HepG2 (cell line): ENCODE measurements at regions not wholly inside any gene's neighbourhood (a gene's known extent, or its start where the extent isn't known, plus 50 kb on each side); places are given as distances from the start of the nearest gene placed in this dataset.
A peak's percentile ranks its signal among the peaks of the same experiment; 100 is the strongest.

Source experiments
- ATAC-seq: fragments of 200-7000 bp; cut with Tn5 transposase; 3 replicates; pipeline ENCODE4 v1.9.1; 2020; ENCODE audit warnings: mild to moderate bottlenecking, moderate library complexity
- BruUV-seq: library from RNA; stranded (reverse); fragments of 400-500 nt; replicated peaks from 2 replicates; lab custom pipeline; 2021; lab: Mats Ljungman, UMichigan
- CTCF ChIA-PET: fragments of 300-600 bp; formaldehyde crosslinking; extraction: SDS; loops from one replicate; lab custom pipeline; 2021; ENCODE audit warnings: low total read pairs, inconsistent platforms, low intra/inter-chr PET ratio; lab: Yijun Ruan, JAX
- POLR2A ChIA-PET: fragments of 350-600 bp; sonication (Branson Sonifier 250); formaldehyde crosslinking; loops from one replicate; lab custom pipeline; 2020; ENCODE audit warnings: antibody characterized with exemption, inconsistent platforms; lab: Yijun Ruan, JAX
- DNase-seq: peaks from one replicate; pipeline ENCODE4 v3.0.0-alpha.2; 2015; ENCODE audit warnings: low spot score
- FAIRE-seq: peaks from 3 replicates; lab custom pipeline; 2011; peaks lifted over from hg19 to GRCh38; lab: Jason Lieb, UNC
- H2AFZ ChIP-seq: one replicate; pipeline ENCODE4 v1.6.1; 2011; ENCODE audit warnings: low read length, inconsistent platforms
- H3K27ac ChIP-seq: fragments of 300-600 bp; 3 replicates; pipeline ENCODE4 v1.8.0; 2011; ENCODE audit warnings: mixed run types, mild to moderate bottlenecking, mixed read lengths, low read length, inconsistent platforms; ENCODE audit not compliant: insufficient read depth; ENCODE audit errors: extremely low read length
- H3K27me3 ChIP-seq, 2 experiments: fragments of 200-600 bp in 1 of 2; 2 replicates in 1 of 2; 3 replicates in 1 of 2; pipeline versions ENCODE4 v1.6.0 to v1.8.0; 2011; ENCODE audit warnings: low read length in 2 of 2, mild to moderate bottlenecking in 2 of 2, moderate library complexity in 2 of 2, inconsistent platforms in 1 of 2; ENCODE audit not compliant: insufficient read depth in 2 of 2, control insufficient read depth in 1 of 2
- H3K36me3 ChIP-seq, 2 experiments: fragments of 200-600 bp in 1 of 2; replicated peaks in 1 of 2; 2 replicates in 1 of 2; 3 replicates in 1 of 2; pipeline versions ENCODE4 v1.5.1 to v1.8.0; 2011; ENCODE audit warnings: low read length in 2 of 2, inconsistent platforms in 1 of 2; ENCODE audit not compliant: insufficient read depth in 2 of 2, control insufficient read depth in 1 of 2
- H3K4me1 ChIP-seq: 2 replicates; pipeline ENCODE4 v1.5.1; 2012; ENCODE audit warnings: low read length, inconsistent platforms; ENCODE audit not compliant: insufficient read depth
- H3K4me2 ChIP-seq: 2 replicates; pipeline ENCODE4 v1.6.0; 2011; ENCODE audit warnings: low read depth, low read length, inconsistent platforms
- H3K4me3 ChIP-seq, 3 experiments: fragments of 200-600 bp in 1 of 3; sonication (generic), shearing (Covaris generic) in 1 of 3; replicated peaks in 1 of 3; 2 replicates each; pipeline ENCODE4 v1.5.1; 2011 to 2016; ENCODE audit warnings: low read length in 3 of 3, inconsistent platforms in 2 of 3, low read depth in 2 of 3, mild to moderate bottlenecking in 2 of 3, control low read depth in 1 of 3, mixed read lengths in 1 of 3; ENCODE audit not compliant: insufficient read depth in 1 of 3
- H3K79me2 ChIP-seq: one replicate; pipeline ENCODE4 v1.6.1; 2011; ENCODE audit warnings: low read length, inconsistent platforms; ENCODE audit not compliant: insufficient read depth
- H3K9ac ChIP-seq: 2 replicates; pipeline ENCODE4 v1.6.0; 2011; ENCODE audit warnings: mild to moderate bottlenecking, low read depth, low read length, inconsistent platforms; ENCODE audit not compliant: insufficient read depth
- H3K9me3 ChIP-seq: 2 replicates; pipeline ENCODE4 v1.5.1; 2012; ENCODE audit warnings: mild to moderate bottlenecking, low read length
- H4K20me1 ChIP-seq: 2 replicates; pipeline ENCODE4 v1.6.0; 2011; ENCODE audit warnings: inconsistent platforms, mild to moderate bottlenecking, low read length, moderate library complexity; ENCODE audit not compliant: insufficient read depth
- CHD2 ChIP-seq: IDR thresholded peaks from 2 replicates; pipeline ENCODE4 v1.6.1; 2011; ENCODE audit warnings: low read depth, low read length, improper control_type of control experiment
- FOXK2 ChIP-seq: fragments of 450-650 bp; IDR thresholded peaks from 2 replicates; pipeline ENCODE4 v1.6.1; 2016
- GATA4 ChIP-seq: sonication (generic); IDR thresholded peaks from 2 replicates; pipeline ENCODE4 v1.6.1; 2016; ENCODE audit warnings: antibody characterized with exemption, low read depth, borderline replicate concordance
- GFI1 ChIP-seq: sonication (generic); formaldehyde crosslinking; IDR thresholded peaks from 2 replicates; pipeline ENCODE4 v1.5.0; 2020; ENCODE audit warnings: missing genetic modification reagents, mild to moderate bottlenecking, borderline replicate concordance
- HIVEP1 ChIP-seq: sonication (generic); formaldehyde crosslinking; IDR thresholded peaks from 2 replicates; pipeline ENCODE4 v1.4.0; 2020; ENCODE audit warnings: mild to moderate bottlenecking, missing genetic modification reagents
- HMGXB4 ChIP-seq, 2 experiments: sonication (generic) in 1 of 2; formaldehyde crosslinking in 1 of 2; IDR thresholded peaks; 2 replicates each; pipeline versions ENCODE4 v1.4.0 to v1.6.1; 2018 to 2020; ENCODE audit warnings: missing genetic modification reagents in 2 of 2, borderline replicate concordance in 1 of 2, low read depth in 1 of 2, mild to moderate bottlenecking in 1 of 2, missing biosample characterization in 1 of 2
- PITX1 ChIP-seq: sonication (generic); formaldehyde crosslinking; IDR thresholded peaks from 2 replicates; pipeline ENCODE4 v1.5.1; 2020; ENCODE audit warnings: mild to moderate bottlenecking, missing genetic modification reagents
- PRMT3 ChIP-seq: sonication (generic); formaldehyde crosslinking; IDR thresholded peaks from 2 replicates; pipeline ENCODE4 v1.8.1; 2022; ENCODE audit warnings: low read depth, mild to moderate bottlenecking, moderate library complexity, missing genetic modification reagents, borderline replicate concordance
- PTBP1 ChIP-seq: fragments of 200-400 bp; formaldehyde crosslinking; IDR thresholded peaks from 2 replicates; pipeline ENCODE4 v1.6.1; 2018; ENCODE audit warnings: low read length, low read depth; ENCODE audit not compliant: poor library complexity, severe bottlenecking
- SIX4 ChIP-seq: sonication (generic); formaldehyde crosslinking; IDR thresholded peaks from 2 replicates; pipeline ENCODE4 v1.4.0; 2020; ENCODE audit warnings: missing genetic modification reagents
- SP5 ChIP-seq: IDR thresholded peaks from 2 replicates; pipeline ENCODE4 v1.6.1; 2016; ENCODE audit warnings: low read depth, borderline replicate concordance
- SSRP1 ChIP-seq: IDR thresholded peaks from 2 replicates; pipeline ENCODE4 v1.6.1; 2016; ENCODE audit warnings: control low read depth
- ZC3H13 ChIP-seq: sonication (generic); formaldehyde crosslinking; IDR thresholded peaks from 2 replicates; pipeline ENCODE4 v1.8.1; 2023; ENCODE audit warnings: mild to moderate bottlenecking, missing genetic modification reagents, moderate library complexity
- ZEB1 ChIP-seq: IDR thresholded peaks from 2 replicates; pipeline ENCODE4 v1.6.1; 2012; ENCODE audit warnings: mild to moderate bottlenecking, low read depth, inconsistent platforms; ENCODE audit not compliant: insufficient replicate concordance
- ZNF205 ChIP-seq: IDR thresholded peaks from 2 replicates; pipeline ENCODE4 v1.6.1; 2018; ENCODE audit warnings: missing biosample characterization, missing genetic modification reagents
- ZNF430 ChIP-seq: sonication (generic); formaldehyde crosslinking; IDR thresholded peaks from 2 replicates; pipeline ENCODE4 v1.9.0; 2021; ENCODE audit warnings: mild to moderate bottlenecking, missing genetic modification reagents
- ZNF552 ChIP-seq: sonication (generic); formaldehyde crosslinking; IDR thresholded peaks from 2 replicates; pipeline ENCODE4 v1.9.0; 2022; ENCODE audit warnings: missing genetic modification reagents, mild to moderate bottlenecking, borderline replicate concordance
- ZNF580 ChIP-seq: IDR thresholded peaks from 2 replicates; pipeline ENCODE4 v1.6.1; 2016; ENCODE audit warnings: low read depth, borderline replicate concordance
- WGBS: methylation state at CpG from one replicate; pipeline ENCODE4 v1.1.6; 2017; ENCODE audit warnings: low lambda C conversion rate; 5-methylcytosine and 5-hydroxymethylcytosine counted together
- in situ Hi-C: cut with HindIII; loops from 2 replicates; pipeline ENCODE4 v1.10.0; 2017; ENCODE audit warnings: low pct_unique_long_range_greater_than_20kb; ENCODE audit not compliant: extremely low pct_ligation_motif_present
- intact Hi-C: fragments of 100-400 bp; cut with micrococcal nuclease; formaldehyde crosslinking; loops from one replicate; pipeline ENCODE4 v1.10.0; 2022; ENCODE audit not compliant: unreplicated experiment
- TF ChIP-seq, protein P1 (sequence below): sonication (generic); formaldehyde crosslinking; IDR thresholded peaks from 2 replicates; pipeline ENCODE4 v1.4.0; 2020; ENCODE audit warnings: missing genetic modification reagents
- TF ChIP-seq, protein P2 (sequence below): sonication (generic); formaldehyde crosslinking; IDR thresholded peaks from 2 replicates; pipeline ENCODE4 v1.8.0; 2022; ENCODE audit warnings: mild to moderate bottlenecking, missing genetic modification reagents

- POLR2A ChIA-PET, result interaction anchor here (1.0 to 5.5 kb wide), 4 partner anchors 8 to 36 kb away, joined by 3 to 46 read pairs (median 9); no protein-coding TSS in a partner anchor
- BruUV-seq, result no TSS peak
- no peak for ATAC-seq
- Histone ChIP-seq H3K27me3 (no peaks in the 10 kb centered on the region), H3K4me3 (no peak overlapping the region), H3K9ac (peak overlapping the region; percentile 33), H2AFZ (no peak overlapping the region), H3K4me2 (peak overlapping the region; percentile 66), H4K20me1 (no peaks in the 10 kb centered on the region), H3K79me2 (no peaks in the 10 kb centered on the region), H3K9me3 (no peaks in the 10 kb centered on the region), H3K4me1 (peaks cover 92% of the 10 kb centered on the region), H3K27ac (peak overlapping the region; percentile 82), H3K36me3 (no peaks in the 10 kb centered on the region)
- FAIRE-seq, result no peak
- no peak for DNase-seq
- in situ Hi-C loops, result no loop called here
- WGBS, result 19% methylated on average over 3 of the region's 3 CpGs
- intact Hi-C loops, result no loop called here
- CTCF ChIA-PET, result no interaction called here
- TF ChIP-seq ZNF430 (CRISPR knock-in tag) (no peak), HIVEP1 (CRISPR knock-in tag) (no peak), ZC3H13 (CRISPR knock-in tag) (no peak), ZNF580 (CRISPR knock-in tag) (no peak), GFI1 (CRISPR knock-in tag) (no peak), SIX4 (CRISPR knock-in tag) (0 out of 2 replicates have a peak, but pooled peaks have one; percentile 1), SSRP1 (CRISPR knock-in tag) (no peak), ZEB1 (no peak), SP5 (CRISPR knock-in tag) (no peak), PTBP1 (no peak), CHD2 (no peak), ZNF205 (CRISPR knock-in tag) (no peak), ZNF552 (no peak), PRMT3 (0 out of 2 replicates have a peak, but pooled peaks have one; percentile 4), HMGXB4 (CRISPR knock-in tag; IDR thresholded peaks at IDR 0.05; ENCODE audit: borderline replicate concordance in 1 of 2, low read depth in 1 of 2) (0 out of 4 replicates have a peak, but pooled peaks of 1 of the 2 experiments have one; percentile 0), GATA4 (no peak), FOXK2 (no peak), PITX1 (CRISPR knock-in tag) (no peak)
- TF ChIP-seq, protein P1, sequence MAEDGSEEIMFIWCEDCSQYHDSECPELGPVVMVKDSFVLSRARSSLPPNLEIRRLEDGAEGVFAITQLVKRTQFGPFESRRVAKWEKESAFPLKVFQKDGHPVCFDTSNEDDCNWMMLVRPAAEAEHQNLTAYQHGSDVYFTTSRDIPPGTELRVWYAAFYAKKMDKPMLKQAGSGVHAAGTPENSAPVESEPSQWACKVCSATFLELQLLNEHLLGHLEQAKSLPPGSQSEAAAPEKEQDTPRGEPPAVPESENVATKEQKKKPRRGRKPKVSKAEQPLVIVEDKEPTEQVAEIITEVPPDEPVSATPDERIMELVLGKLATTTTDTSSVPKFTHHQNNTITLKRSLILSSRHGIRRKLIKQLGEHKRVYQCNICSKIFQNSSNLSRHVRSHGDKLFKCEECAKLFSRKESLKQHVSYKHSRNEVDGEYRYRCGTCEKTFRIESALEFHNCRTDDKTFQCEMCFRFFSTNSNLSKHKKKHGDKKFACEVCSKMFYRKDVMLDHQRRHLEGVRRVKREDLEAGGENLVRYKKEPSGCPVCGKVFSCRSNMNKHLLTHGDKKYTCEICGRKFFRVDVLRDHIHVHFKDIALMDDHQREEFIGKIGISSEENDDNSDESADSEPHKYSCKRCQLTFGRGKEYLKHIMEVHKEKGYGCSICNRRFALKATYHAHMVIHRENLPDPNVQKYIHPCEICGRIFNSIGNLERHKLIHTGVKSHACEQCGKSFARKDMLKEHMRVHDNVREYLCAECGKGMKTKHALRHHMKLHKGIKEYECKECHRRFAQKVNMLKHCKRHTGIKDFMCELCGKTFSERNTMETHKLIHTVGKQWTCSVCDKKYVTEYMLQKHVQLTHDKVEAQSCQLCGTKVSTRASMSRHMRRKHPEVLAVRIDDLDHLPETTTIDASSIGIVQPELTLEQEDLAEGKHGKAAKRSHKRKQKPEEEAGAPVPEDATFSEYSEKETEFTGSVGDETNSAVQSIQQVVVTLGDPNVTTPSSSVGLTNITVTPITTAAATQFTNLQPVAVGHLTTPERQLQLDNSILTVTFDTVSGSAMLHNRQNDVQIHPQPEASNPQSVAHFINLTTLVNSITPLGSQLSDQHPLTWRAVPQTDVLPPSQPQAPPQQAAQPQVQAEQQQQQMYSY (CRISPR knock-in tag), result 0 out of 2 replicates have a peak, but pooled peaks have one; percentile 9
- TF ChIP-seq, protein P2, sequence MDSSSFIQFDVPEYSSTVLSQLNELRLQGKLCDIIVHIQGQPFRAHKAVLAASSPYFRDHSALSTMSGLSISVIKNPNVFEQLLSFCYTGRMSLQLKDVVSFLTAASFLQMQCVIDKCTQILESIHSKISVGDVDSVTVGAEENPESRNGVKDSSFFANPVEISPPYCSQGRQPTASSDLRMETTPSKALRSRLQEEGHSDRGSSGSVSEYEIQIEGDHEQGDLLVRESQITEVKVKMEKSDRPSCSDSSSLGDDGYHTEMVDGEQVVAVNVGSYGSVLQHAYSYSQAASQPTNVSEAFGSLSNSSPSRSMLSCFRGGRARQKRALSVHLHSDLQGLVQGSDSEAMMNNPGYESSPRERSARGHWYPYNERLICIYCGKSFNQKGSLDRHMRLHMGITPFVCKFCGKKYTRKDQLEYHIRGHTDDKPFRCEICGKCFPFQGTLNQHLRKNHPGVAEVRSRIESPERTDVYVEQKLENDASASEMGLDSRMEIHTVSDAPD, result no peak
These were observed 269.1 kb downstream of the SHQ1 start for GRCh38 chr3:72579191-72579580.
